ENCODE measurements at regions not wholly inside any gene's neighbourhood (a gene's known extent, or its start where the extent isn't known, plus 50 kb on each side); places are given as distances from the start of the nearest gene placed in this dataset.

- DNase-seq (ENCODE audit: low spot score), result no peak
- in situ Hi-C loops (cut with MboI; ENCODE audit: low sequenced_read_pairs, unreplicated experiment), result no loop called here
- TF ChIP-seq CTCF (IDR thresholded peaks at IDR 0.05; ENCODE audit: borderline replicate concordance, control extremely low read depth, extremely low read depth, insufficient read depth, missing control alignments), result no peak
These were observed 505.9 kb upstream of the MANEA start for GRCh38 chr6:95071464-95071863.

- TF ChIP-seq CTCF (IDR thresholded peaks at IDR 0.05; ENCODE audit: borderline replicate concordance, control extremely low read depth, extremely low read depth, insufficient read depth, missing control alignments), result no peak
- in situ Hi-C loops (cut with MboI; ENCODE audit: low sequenced_read_pairs, unreplicated experiment), result no loop called here
- no peak for DNase-seq (ENCODE audit: low spot score)
These were observed 498.9 kb upstream of the MANEA start for GRCh38 chr6:95078457-95078856.

GRCh38 chr6:95081231-95081630 is 496.1 kb upstream of the MANEA start:
- in situ Hi-C loops (cut with MboI; ENCODE audit: low sequenced_read_pairs, unreplicated experiment), result no loop called here
- DNase-seq (ENCODE audit: low spot score), result no peak
- TF ChIP-seq CTCF (IDR thresholded peaks at IDR 0.05; ENCODE audit: borderline replicate concordance, control extremely low read depth, extremely low read depth, insufficient read depth, missing control alignments), result no peak

- no peak for TF ChIP-seq CTCF (IDR thresholded peaks at IDR 0.05; ENCODE audit: borderline replicate concordance, control extremely low read depth, extremely low read depth, insufficient read depth, missing control alignments)
- in situ Hi-C loops (cut with MboI; ENCODE audit: low sequenced_read_pairs, unreplicated experiment), result no loop called here
- no peak for DNase-seq (ENCODE audit: low spot score)
These were observed 495.4 kb upstream of the MANEA start for GRCh38 chr6:95081949-95082348.

- no peak for DNase-seq (ENCODE audit: low spot score)
- no peak for TF ChIP-seq CTCF (IDR thresholded peaks at IDR 0.05; ENCODE audit: borderline replicate concordance, control extremely low read depth, extremely low read depth, insufficient read depth, missing control alignments)
- in situ Hi-C loops (cut with MboI; ENCODE audit: low sequenced_read_pairs, unreplicated experiment), result no loop called here
These were observed 493.8 kb upstream of the MANEA start for GRCh38 chr6:95083506-95083905.

GRCh38 chr6:95084867-95085266 is 492.5 kb upstream of the MANEA start:
- in situ Hi-C loops (cut with MboI; ENCODE audit: low sequenced_read_pairs, unreplicated experiment), result no loop called here
- no peak for TF ChIP-seq CTCF (IDR thresholded peaks at IDR 0.05; ENCODE audit: borderline replicate concordance, control extremely low read depth, extremely low read depth, insufficient read depth, missing control alignments)
- no peak for DNase-seq (ENCODE audit: low spot score)
